ENCODE measurements at regions not wholly inside any gene's neighbourhood (a gene's known extent, or its start where the extent isn't known, plus 50 kb on each side); places are given as distances from the start of the nearest gene placed in this dataset.
"Not testable (repeated sequence)": the region's sequence is repeated elsewhere in the genome, so short reads cannot be mapped to it uniquely, and the experiment has no call there.

- no peak for DNase-seq (ENCODE audit: low spot score)
Measured at GRCh38 chr13:81025091-81025490, 684.2 kb upstream of the SPRY2 start.

GRCh38 chr13:81021284-81021840, 680.4 kb upstream of the SPRY2 start:
- DNase-seq (ENCODE audit: low spot score): no peak

- no peak for DNase-seq (ENCODE audit: low spot score)
Measured at GRCh38 chr13:81020010-81020409, 679.1 kb upstream of the SPRY2 start.

- no peak for DNase-seq (ENCODE audit: low spot score)
Measured at GRCh38 chr13:81018936-81019335, 678.0 kb upstream of the SPRY2 start.

- no peak for DNase-seq (ENCODE audit: low spot score)
Measured at GRCh38 chr13:81017513-81018152, 676.7 kb upstream of the SPRY2 start.

GRCh38 chr13:81012031-81012430, 671.1 kb upstream of the SPRY2 start:
- no peak for DNase-seq (ENCODE audit: low spot score)

- no peak for DNase-seq (ENCODE audit: low spot score)
Measured at GRCh38 chr13:81001828-81002385, 661.0 kb upstream of the SPRY2 start.

- DNase-seq (ENCODE audit: low spot score): not testable (repeated sequence)
Measured at GRCh38 chr13:80998603-80999002, 657.7 kb upstream of the SPRY2 start.

GRCh38 chr13:80989747-80990146, 648.8 kb upstream of the SPRY2 start:
- no peak for DNase-seq (ENCODE audit: low spot score)

GRCh38 chr13:80989241-80989640, 648.3 kb upstream of the SPRY2 start:
- DNase-seq (ENCODE audit: low spot score): no peak

- DNase-seq (ENCODE audit: low spot score): no peak
Measured at GRCh38 chr13:80988391-80989151, 647.6 kb upstream of the SPRY2 start.

- DNase-seq (ENCODE audit: low spot score): peak; percentile 10
Measured at GRCh38 chr13:80979035-80979641, 638.2 kb upstream of the SPRY2 start.

GRCh38 chr13:80977168-80977567, 636.2 kb upstream of the SPRY2 start:
- no peak for DNase-seq (ENCODE audit: low spot score)

- no peak for DNase-seq (ENCODE audit: low spot score)
Measured at GRCh38 chr13:80975903-80976302, 635.0 kb upstream of the SPRY2 start.

GRCh38 chr13:80973721-80974120, 632.8 kb upstream of the SPRY2 start:
- DNase-seq (ENCODE audit: low spot score): no peak

- no peak for DNase-seq (ENCODE audit: low spot score)
Measured at GRCh38 chr13:80972857-80973478, 632.0 kb upstream of the SPRY2 start.

- no peak for DNase-seq (ENCODE audit: low spot score)
Measured at GRCh38 chr13:80965097-80965496, 624.2 kb upstream of the SPRY2 start.

GRCh38 chr13:80962855-80963254, 621.9 kb upstream of the SPRY2 start:
- DNase-seq (ENCODE audit: low spot score): no peak

- no peak for DNase-seq (ENCODE audit: low spot score)
Measured at GRCh38 chr13:80962173-80962572, 621.2 kb upstream of the SPRY2 start.

- DNase-seq (ENCODE audit: low spot score): no peak
Measured at GRCh38 chr13:80957019-80957655, 616.2 kb upstream of the SPRY2 start.

GRCh38 chr13:80955501-80955900, 614.6 kb upstream of the SPRY2 start:
- DNase-seq (ENCODE audit: low spot score): no peak

GRCh38 chr13:80952158-80952557, 611.2 kb upstream of the SPRY2 start:
- DNase-seq (ENCODE audit: low spot score): no peak
